ENCODE measurements at regions not wholly inside any gene's neighbourhood (a gene's known extent, or its start where the extent isn't known, plus 50 kb on each side); places are given as distances from the start of the nearest gene placed in this dataset.

DNA sequence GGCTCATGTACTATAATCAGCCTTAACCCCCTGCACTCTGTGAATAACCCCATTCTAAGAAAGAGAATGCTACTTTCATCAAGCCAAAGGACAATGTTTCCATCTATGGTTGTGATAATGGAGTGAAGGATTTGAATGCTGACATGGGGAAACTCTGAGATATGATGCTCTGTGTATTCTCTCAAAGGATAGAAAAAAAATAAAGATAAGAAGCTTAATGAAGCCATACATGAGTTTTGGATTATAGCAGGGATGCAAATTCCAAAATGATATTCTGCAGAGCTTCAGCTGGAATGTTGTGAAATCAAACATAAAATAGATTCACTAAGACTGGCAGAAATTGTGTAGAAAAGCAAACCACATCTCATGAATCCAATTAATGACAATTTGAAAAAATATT is 1074.1 kb downstream of the XPNPEP1 start (continued):
- TF ChIP-seq, protein P1, sequence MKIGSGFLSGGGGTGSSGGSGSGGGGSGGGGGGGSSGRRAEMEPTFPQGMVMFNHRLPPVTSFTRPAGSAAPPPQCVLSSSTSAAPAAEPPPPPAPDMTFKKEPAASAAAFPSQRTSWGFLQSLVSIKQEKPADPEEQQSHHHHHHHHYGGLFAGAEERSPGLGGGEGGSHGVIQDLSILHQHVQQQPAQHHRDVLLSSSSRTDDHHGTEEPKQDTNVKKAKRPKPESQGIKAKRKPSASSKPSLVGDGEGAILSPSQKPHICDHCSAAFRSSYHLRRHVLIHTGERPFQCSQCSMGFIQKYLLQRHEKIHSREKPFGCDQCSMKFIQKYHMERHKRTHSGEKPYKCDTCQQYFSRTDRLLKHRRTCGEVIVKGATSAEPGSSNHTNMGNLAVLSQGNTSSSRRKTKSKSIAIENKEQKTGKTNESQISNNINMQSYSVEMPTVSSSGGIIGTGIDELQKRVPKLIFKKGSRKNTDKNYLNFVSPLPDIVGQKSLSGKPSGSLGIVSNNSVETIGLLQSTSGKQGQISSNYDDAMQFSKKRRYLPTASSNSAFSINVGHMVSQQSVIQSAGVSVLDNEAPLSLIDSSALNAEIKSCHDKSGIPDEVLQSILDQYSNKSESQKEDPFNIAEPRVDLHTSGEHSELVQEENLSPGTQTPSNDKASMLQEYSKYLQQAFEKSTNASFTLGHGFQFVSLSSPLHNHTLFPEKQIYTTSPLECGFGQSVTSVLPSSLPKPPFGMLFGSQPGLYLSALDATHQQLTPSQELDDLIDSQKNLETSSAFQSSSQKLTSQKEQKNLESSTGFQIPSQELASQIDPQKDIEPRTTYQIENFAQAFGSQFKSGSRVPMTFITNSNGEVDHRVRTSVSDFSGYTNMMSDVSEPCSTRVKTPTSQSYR (CRISPR knock-in tag; IDR thresholded peaks at IDR 0.05) = no peak
- TF ChIP-seq NFATC4 (CRISPR knock-in tag; IDR thresholded peaks at IDR 0.05) = no peak
- no peak for TF ChIP-seq TEAD4 (CRISPR knock-in tag; IDR thresholded peaks at IDR 0.05)

- no peak for DNase-seq (ENCODE audit: low spot score)
- Mint-ChIP-seq H3K27ac (no peak overlapping the region), H3K9me3 (no peaks in the 10 kb centered on the region; the same call in 1 of the 2 replicates), H3K4me1 (no peaks in the 10 kb centered on the region), H3K4me3 (no peak overlapping the region), H3K27me3 (ENCODE audit: low read depth) (no peaks in the 10 kb centered on the region), H3K36me3 (no peaks in the 10 kb centered on the region)
- TF ChIP-seq, protein P1 (CRISPR knock-in tag; IDR thresholded peaks at IDR 0.05) = no peak
- TF ChIP-seq NR1H2 (CRISPR knock-in tag; IDR thresholded peaks at IDR 0.05) = no peak
- TF ChIP-seq, protein P2, sequence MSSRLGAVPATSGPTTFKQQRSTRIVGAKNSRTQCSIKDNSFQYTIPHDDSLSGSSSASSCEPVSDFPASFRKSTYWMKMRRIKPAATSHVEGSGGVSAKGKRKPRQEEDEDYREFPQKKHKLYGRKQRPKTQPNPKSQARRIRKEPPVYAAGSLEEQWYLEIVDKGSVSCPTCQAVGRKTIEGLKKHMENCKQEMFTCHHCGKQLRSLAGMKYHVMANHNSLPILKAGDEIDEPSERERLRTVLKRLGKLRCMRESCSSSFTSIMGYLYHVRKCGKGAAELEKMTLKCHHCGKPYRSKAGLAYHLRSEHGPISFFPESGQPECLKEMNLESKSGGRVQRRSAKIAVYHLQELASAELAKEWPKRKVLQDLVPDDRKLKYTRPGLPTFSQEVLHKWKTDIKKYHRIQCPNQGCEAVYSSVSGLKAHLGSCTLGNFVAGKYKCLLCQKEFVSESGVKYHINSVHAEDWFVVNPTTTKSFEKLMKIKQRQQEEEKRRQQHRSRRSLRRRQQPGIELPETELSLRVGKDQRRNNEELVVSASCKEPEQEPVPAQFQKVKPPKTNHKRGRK (CRISPR knock-in tag; IDR thresholded peaks at IDR 0.05; ENCODE audit: borderline replicate concordance) = no peak
- ChIA-PET CTCF (no interaction called here), POLR2A (no interaction called here)
- ATAC-seq = no peak
Observed at GRCh38 chr10:108848046-108848445, 1075.3 kb downstream of the XPNPEP1 start.

DNA sequence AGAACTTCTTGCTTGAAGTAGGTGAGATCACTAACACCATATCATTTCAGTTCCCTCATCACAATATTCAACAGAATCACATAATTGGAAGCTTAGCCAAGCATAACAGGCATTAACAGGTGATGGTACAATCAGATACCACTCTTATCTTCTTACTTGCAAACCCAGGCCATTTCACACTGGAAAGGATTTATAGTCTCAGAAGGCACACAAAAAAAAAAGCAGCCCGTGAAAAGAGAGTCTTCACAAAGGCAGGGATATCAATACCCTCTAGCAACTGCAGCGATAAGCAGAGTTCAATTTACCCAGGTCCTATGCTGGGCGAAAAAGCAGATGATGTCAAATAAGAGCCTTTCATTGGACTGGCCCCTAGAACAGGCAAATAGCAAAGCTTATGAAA is 1082.4 kb downstream of the XPNPEP1 start:
- no peaks in the 10 kb centered on the region for H3K27me3 Mint-ChIP-seq (ENCODE audit: low read depth)
- ATAC-seq (no peak), DNase-seq (ENCODE audit: low spot score) (no peak)
- no peaks in the 10 kb centered on the region for H3K36me3 Mint-ChIP-seq
- peaks cover 5% of the 10 kb centered on the region for H3K4me1 Mint-ChIP-seq
- H3K4me3 Mint-ChIP-seq = no peak overlapping the region
- ChIA-PET CTCF (no interaction called here), POLR2A (no interaction called here)
- no peaks in the 10 kb centered on the region; the same call in 1 of the 2 replicates for H3K9me3 Mint-ChIP-seq
- H3K27ac Mint-ChIP-seq = no peak overlapping the region
- TF ChIP-seq JUN (CRISPR knock-in tag; IDR thresholded peaks at IDR 0.05) = no peak
- no peak for TF ChIP-seq IRF1 (CRISPR knock-in tag; IDR thresholded peaks at IDR 0.05)
- no peak for TF ChIP-seq FOXP1 (CRISPR knock-in tag; IDR thresholded peaks at IDR 0.05; ENCODE audit: borderline replicate concordance)
- TF ChIP-seq ESRRA (CRISPR knock-in tag; IDR thresholded peaks at IDR 0.05; ENCODE audit: borderline replicate concordance) = no peak
- TF ChIP-seq, protein P3, sequence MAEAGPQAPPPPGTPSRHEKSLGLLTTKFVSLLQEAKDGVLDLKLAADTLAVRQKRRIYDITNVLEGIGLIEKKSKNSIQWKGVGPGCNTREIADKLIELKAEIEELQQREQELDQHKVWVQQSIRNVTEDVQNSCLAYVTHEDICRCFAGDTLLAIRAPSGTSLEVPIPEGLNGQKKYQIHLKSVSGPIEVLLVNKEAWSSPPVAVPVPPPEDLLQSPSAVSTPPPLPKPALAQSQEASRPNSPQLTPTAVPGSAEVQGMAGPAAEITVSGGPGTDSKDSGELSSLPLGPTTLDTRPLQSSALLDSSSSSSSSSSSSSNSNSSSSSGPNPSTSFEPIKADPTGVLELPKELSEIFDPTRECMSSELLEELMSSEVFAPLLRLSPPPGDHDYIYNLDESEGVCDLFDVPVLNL (CRISPR knock-in tag; IDR thresholded peaks at IDR 0.05; ENCODE audit: borderline replicate concordance, low read depth) = no peak
- no peak for TF ChIP-seq GTF2I (CRISPR knock-in tag; conservative IDR thresholded peaks at IDR 0.05)
- TF ChIP-seq, protein P1 (CRISPR knock-in tag; IDR thresholded peaks at IDR 0.05) = no peak
- no peak for TF ChIP-seq TEAD1 (CRISPR knock-in tag; IDR thresholded peaks at IDR 0.05)
- TF ChIP-seq, protein P4, sequence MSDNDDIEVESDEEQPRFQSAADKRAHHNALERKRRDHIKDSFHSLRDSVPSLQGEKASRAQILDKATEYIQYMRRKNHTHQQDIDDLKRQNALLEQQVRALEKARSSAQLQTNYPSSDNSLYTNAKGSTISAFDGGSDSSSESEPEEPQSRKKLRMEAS (CRISPR knock-in tag; IDR thresholded peaks at IDR 0.05) = no peak
- no peak for TF ChIP-seq NFATC4 (CRISPR knock-in tag; IDR thresholded peaks at IDR 0.05)
- TF ChIP-seq, protein P5, sequence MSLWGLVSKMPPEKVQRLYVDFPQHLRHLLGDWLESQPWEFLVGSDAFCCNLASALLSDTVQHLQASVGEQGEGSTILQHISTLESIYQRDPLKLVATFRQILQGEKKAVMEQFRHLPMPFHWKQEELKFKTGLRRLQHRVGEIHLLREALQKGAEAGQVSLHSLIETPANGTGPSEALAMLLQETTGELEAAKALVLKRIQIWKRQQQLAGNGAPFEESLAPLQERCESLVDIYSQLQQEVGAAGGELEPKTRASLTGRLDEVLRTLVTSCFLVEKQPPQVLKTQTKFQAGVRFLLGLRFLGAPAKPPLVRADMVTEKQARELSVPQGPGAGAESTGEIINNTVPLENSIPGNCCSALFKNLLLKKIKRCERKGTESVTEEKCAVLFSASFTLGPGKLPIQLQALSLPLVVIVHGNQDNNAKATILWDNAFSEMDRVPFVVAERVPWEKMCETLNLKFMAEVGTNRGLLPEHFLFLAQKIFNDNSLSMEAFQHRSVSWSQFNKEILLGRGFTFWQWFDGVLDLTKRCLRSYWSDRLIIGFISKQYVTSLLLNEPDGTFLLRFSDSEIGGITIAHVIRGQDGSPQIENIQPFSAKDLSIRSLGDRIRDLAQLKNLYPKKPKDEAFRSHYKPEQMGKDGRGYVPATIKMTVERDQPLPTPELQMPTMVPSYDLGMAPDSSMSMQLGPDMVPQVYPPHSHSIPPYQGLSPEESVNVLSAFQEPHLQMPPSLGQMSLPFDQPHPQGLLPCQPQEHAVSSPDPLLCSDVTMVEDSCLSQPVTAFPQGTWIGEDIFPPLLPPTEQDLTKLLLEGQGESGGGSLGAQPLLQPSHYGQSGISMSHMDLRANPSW (CRISPR knock-in tag; conservative IDR thresholded peaks at IDR 0.05; ENCODE audit: low read depth) = no peak
- TF ChIP-seq IRF2 (CRISPR knock-in tag; IDR thresholded peaks at IDR 0.05; ENCODE audit: borderline replicate concordance, low read depth) = no peak

Data from WTC11 (cell line).